ENCODE measurements at regions not wholly inside any gene's neighbourhood (a gene's known extent, or its start where the extent isn't known, plus 50 kb on each side); places are given as distances from the start of the nearest gene placed in this dataset.

GRCh38 chr10:130370721-130371120, 234.5 kb downstream of the GLRX3 start:
- no peak for DNase-seq (ENCODE audit: low spot score)

GRCh38 chr10:130371156-130371555, 235.0 kb downstream of the GLRX3 start:
- DNase-seq (ENCODE audit: low spot score): no peak

GRCh38 chr10:130371666-130372065, 235.5 kb downstream of the GLRX3 start:
- DNase-seq (ENCODE audit: low spot score): no peak

GRCh38 chr10:130372222-130372621, 236.0 kb downstream of the GLRX3 start:
- DNase-seq (ENCODE audit: low spot score): no peak

GRCh38 chr10:130372866-130373265, 236.7 kb downstream of the GLRX3 start:
- no peak for DNase-seq (ENCODE audit: low spot score)

- DNase-seq (ENCODE audit: low spot score): no peak
These were observed 241.9 kb downstream of the GLRX3 start for GRCh38 chr10:130377986-130378540.

GRCh38 chr10:130378556-130379400, 242.6 kb downstream of the GLRX3 start:
- no peak for DNase-seq (ENCODE audit: low spot score)

GRCh38 chr10:130380056-130380455, 243.9 kb downstream of the GLRX3 start:
- DNase-seq (ENCODE audit: low spot score): no peak

GRCh38 chr10:130382031-130382430, 245.8 kb downstream of the GLRX3 start:
- no peak for DNase-seq (ENCODE audit: low spot score)

- DNase-seq (ENCODE audit: low spot score): no peak
These were observed 251.9 kb downstream of the GLRX3 start for GRCh38 chr10:130387936-130388580.

GRCh38 chr10:130388746-130389145, 252.6 kb downstream of the GLRX3 start:
- DNase-seq (ENCODE audit: low spot score): no peak

- DNase-seq (ENCODE audit: low spot score): no peak
These were observed 253.7 kb downstream of the GLRX3 start for GRCh38 chr10:130389906-130390305.

- DNase-seq (ENCODE audit: low spot score): no peak
These were observed 255.8 kb downstream of the GLRX3 start for GRCh38 chr10:130392031-130392430.

- no peak for DNase-seq (ENCODE audit: low spot score)
These were observed 257.2 kb downstream of the GLRX3 start for GRCh38 chr10:130393342-130393741.

- DNase-seq (ENCODE audit: low spot score): no peak
These were observed 258.6 kb downstream of the GLRX3 start for GRCh38 chr10:130394832-130395231.

- DNase-seq (ENCODE audit: low spot score): no peak
These were observed 259.2 kb downstream of the GLRX3 start for GRCh38 chr10:130395248-130395936.

- DNase-seq (ENCODE audit: low spot score): no peak
These were observed 259.9 kb downstream of the GLRX3 start for GRCh38 chr10:130396044-130396443.

GRCh38 chr10:130398090-130398994, 262.2 kb downstream of the GLRX3 start:
- no peak for DNase-seq (ENCODE audit: low spot score)

GRCh38 chr10:130399425-130399950, 263.3 kb downstream of the GLRX3 start:
- no peak for DNase-seq (ENCODE audit: low spot score)

- no peak for DNase-seq (ENCODE audit: low spot score)
These were observed 264.7 kb downstream of the GLRX3 start for GRCh38 chr10:130400890-130401289.

All from activated CD4-positive, alpha-beta T cell treated with anti-CD3 and anti-CD28 coated beads, Interleukin-2, Interleukin-4, amounts not matched to agents 100 ng/mL and 50 ng/mL, durations not matched to agents 16 hours and 8 hours (primary cell).